GM12878 (cell line): ENCODE measurements at regions not wholly inside any gene's neighbourhood (a gene's known extent, or its start where the extent isn't known, plus 50 kb on each side); places are given as distances from the start of the nearest gene placed in this dataset.

Experiments used
- CTCF ChIP-seq, 3 experiments: IDR thresholded peaks in 2 of 3; conservative IDR thresholded peaks in 1 of 3; 2 replicates each; pipeline ENCODE4 v1.5.1; 2011; ENCODE audit warnings: low read depth in 3 of 3, low read length in 3 of 3, mild to moderate bottlenecking in 3 of 3, control low read depth in 2 of 3, moderate library complexity in 2 of 3, inconsistent platforms in 1 of 3, mixed read lengths in 1 of 3; ENCODE audit not compliant: control insufficient read depth in 2 of 3, insufficient read depth in 1 of 3; ENCODE audit errors: extremely low read depth in 1 of 3
- E2F4 ChIP-seq: IDR thresholded peaks from 2 replicates; pipeline ENCODE4 v1.6.1; 2012; ENCODE audit warnings: low read depth, low read length, improper control_type of control experiment
- REST ChIP-seq: IDR thresholded peaks from 2 replicates; pipeline ENCODE4 v1.6.1; 2012; ENCODE audit warnings: mild to moderate bottlenecking, low read depth, low read length

GRCh38 chrX:7606039-7606652 lies 236.8 kb upstream of the VCX start:
- TF ChIP-seq CTCF (IDR thresholded peaks at IDR 0.05 in 2 of 3, conservative IDR thresholded peaks at IDR 0.05 in 1 of 3; ENCODE audit: control insufficient read depth in 2 of 3, extremely low read depth in 1 of 3, insufficient read depth in 1 of 3, low read depth in 3 of 3, low read length in 3 of 3) (no peak), REST (no peak), E2F4 (no peak)
